ENCODE measurements at regions not wholly inside any gene's neighbourhood (a gene's known extent, or its start where the extent isn't known, plus 50 kb on each side); places are given as distances from the start of the nearest gene placed in this dataset.

DNA sequence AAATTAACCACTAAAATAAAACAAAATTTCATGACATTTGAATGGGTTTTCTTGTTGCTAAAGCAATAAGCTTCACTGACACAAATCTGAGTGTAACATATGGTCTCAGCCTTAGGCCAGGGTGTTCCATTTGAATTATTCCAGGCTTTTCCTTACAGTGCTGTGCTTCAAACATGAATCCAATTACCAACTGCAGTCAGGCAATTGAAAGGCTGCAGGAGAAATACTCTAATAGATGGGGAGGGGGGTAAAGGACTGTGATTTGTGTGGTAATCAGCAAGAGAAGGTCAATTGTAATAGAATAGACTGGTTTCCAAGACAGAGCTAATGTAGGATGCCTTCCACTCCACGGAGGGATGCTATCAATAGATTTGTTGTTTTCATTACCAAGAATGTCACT lies 466.7 kb downstream of the C3orf38 start:
- TF ChIP-seq, protein P1, sequence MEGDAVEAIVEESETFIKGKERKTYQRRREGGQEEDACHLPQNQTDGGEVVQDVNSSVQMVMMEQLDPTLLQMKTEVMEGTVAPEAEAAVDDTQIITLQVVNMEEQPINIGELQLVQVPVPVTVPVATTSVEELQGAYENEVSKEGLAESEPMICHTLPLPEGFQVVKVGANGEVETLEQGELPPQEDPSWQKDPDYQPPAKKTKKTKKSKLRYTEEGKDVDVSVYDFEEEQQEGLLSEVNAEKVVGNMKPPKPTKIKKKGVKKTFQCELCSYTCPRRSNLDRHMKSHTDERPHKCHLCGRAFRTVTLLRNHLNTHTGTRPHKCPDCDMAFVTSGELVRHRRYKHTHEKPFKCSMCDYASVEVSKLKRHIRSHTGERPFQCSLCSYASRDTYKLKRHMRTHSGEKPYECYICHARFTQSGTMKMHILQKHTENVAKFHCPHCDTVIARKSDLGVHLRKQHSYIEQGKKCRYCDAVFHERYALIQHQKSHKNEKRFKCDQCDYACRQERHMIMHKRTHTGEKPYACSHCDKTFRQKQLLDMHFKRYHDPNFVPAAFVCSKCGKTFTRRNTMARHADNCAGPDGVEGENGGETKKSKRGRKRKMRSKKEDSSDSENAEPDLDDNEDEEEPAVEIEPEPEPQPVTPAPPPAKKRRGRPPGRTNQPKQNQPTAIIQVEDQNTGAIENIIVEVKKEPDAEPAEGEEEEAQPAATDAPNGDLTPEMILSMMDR (IDR thresholded peaks at IDR 0.05; ENCODE audit: extremely low read depth, missing control alignments), result no peak
- DNase-seq (ENCODE audit: low spot score), result no peak

DNA sequence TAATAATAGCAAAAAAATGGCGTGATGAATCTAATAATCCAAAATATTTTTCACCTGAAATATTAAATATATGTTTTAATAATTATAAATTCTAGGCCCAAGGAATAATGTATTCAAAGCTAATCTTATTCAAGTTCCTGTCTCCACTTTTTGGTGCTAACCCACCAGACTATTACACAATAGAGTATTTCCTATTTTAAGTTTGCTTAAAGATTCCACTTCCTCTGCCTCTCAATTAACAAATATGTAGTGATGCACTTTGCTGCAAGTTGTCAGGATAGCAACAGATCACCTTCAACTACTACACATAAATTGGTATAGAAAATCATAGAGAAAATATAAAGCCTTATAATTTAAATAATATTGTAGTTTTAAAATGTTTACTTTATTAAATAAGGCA lies 467.5 kb downstream of the C3orf38 start:
- DNase-seq (ENCODE audit: low spot score), result no peak
- TF ChIP-seq, protein P1 (IDR thresholded peaks at IDR 0.05; ENCODE audit: extremely low read depth, missing control alignments), result no peak

- TF ChIP-seq, protein P1 (IDR thresholded peaks at IDR 0.05; ENCODE audit: extremely low read depth, missing control alignments), result no peak
- DNase-seq (ENCODE audit: low spot score), result no peak
These were observed 468.4 kb downstream of the C3orf38 start for GRCh38 chr3:88618021-88618645.

GRCh38 chr3:88621586-88621985 lies 471.8 kb downstream of the C3orf38 start:
- TF ChIP-seq, protein P1 (IDR thresholded peaks at IDR 0.05; ENCODE audit: extremely low read depth, missing control alignments), result no peak
- no peak for DNase-seq (ENCODE audit: low spot score)

DNA sequence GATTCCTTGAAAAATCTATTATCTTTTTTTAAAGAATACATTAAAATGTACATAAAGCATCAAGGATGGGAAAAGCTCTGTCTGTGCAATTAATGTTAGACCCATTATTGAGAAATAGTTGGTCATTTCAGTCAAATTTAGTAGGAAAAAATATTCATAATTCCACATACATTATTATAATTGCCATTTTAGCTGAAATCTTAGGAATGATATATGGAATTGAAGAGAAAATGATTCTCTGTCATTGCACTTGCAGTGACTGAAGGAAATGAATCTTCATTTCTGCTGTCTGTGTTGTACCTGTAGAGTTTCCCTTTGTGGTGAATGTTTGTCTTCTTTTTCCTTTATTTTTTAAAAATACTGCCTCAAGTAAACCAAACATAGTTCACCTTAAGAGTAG lies 473.9 kb downstream of the C3orf38 start:
- TF ChIP-seq, protein P1 (IDR thresholded peaks at IDR 0.05; ENCODE audit: extremely low read depth, missing control alignments), result no peak
- DNase-seq (ENCODE audit: low spot score), result no peak

- DNase-seq (ENCODE audit: low spot score), result no peak
- TF ChIP-seq, protein P1 (IDR thresholded peaks at IDR 0.05; ENCODE audit: extremely low read depth, missing control alignments), result no peak
These were observed 476.8 kb downstream of the C3orf38 start for GRCh38 chr3:88626456-88627120.

GRCh38 chr3:88628901-88629300 lies 478.5 kb upstream of the EPHA3 start:
- TF ChIP-seq, protein P1 (IDR thresholded peaks at IDR 0.05; ENCODE audit: extremely low read depth, missing control alignments), result no peak
- DNase-seq (ENCODE audit: low spot score), result no peak
